Caco-2 (cell line): ENCODE measurements at regions not wholly inside any gene's neighbourhood (a gene's known extent, or its start where the extent isn't known, plus 50 kb on each side); places are given as distances from the start of the nearest gene placed in this dataset.

Source experiments
- BruUV-seq: library from RNA; stranded (reverse); fragments of 400-500 nt; replicated peaks from 2 replicates; lab custom pipeline; 2021; lab: Mats Ljungman, UMichigan
- CTCF ChIA-PET: fragments of 300-600 bp; sonication (Branson Sonifier 250); formaldehyde crosslinking; loops from one replicate; lab custom pipeline; 2022; ENCODE audit warnings: antibody characterized with exemption; lab: Charles Lee
- POLR2A ChIA-PET: fragments of 300-600 bp; sonication (Branson Sonifier 250); formaldehyde crosslinking; loops from one replicate; lab custom pipeline; 2022; ENCODE audit warnings: antibody characterized with exemption; lab: Charles Lee
- DNase-seq, 2 experiments: peaks; one replicate each; pipeline versions ENCODE4 v3.0.0 to v3.0.0-alpha.2; 2020 to 2022
- H3K27me3 ChIP-seq: replicated peaks from 2 replicates; pipeline ENCODE4 v1.6.0; 2011; ENCODE audit warnings: low read length; ENCODE audit not compliant: control insufficient read depth, insufficient read depth
- H3K36me3 ChIP-seq: 2 replicates; pipeline ENCODE4 v1.5.1; 2011; ENCODE audit warnings: low read length; ENCODE audit not compliant: control insufficient read depth, insufficient read depth
- H3K4me1 ChIP-seq: fragments of 250-450 bp; sonication (Bioruptor Pico); 2 replicates; pipeline ENCODE4 v1.5.1; 2020; ENCODE audit warnings: mild to moderate bottlenecking
- H3K4me3 ChIP-seq: 2 replicates; pipeline ENCODE4 v1.5.1; 2011; ENCODE audit warnings: low read depth, mild to moderate bottlenecking, control low read depth, low read length
- H3K9me3 ChIP-seq: fragments of 250-450 bp; sonication (Bioruptor Pico); 2 replicates; pipeline ENCODE4 v1.5.1; 2020; ENCODE audit warnings: mild to moderate bottlenecking, moderate library complexity
- H3K27ac Mint-ChIP-seq: one replicate; pipeline ENCODE4 v1.8.0; 2022; ENCODE audit warnings: mixed read lengths; ENCODE audit not compliant: unreplicated experiment
- H3K27me3 Mint-ChIP-seq: one replicate; pipeline ENCODE4 v1.8.0; 2022; ENCODE audit warnings: mixed read lengths; ENCODE audit not compliant: insufficient read depth, unreplicated experiment
- H3K36me3 Mint-ChIP-seq: one replicate; pipeline ENCODE4 v1.8.0; 2022; ENCODE audit warnings: mild to moderate bottlenecking, mixed read lengths; ENCODE audit not compliant: insufficient read depth, unreplicated experiment
- H3K4me1 Mint-ChIP-seq: one replicate; pipeline ENCODE4 v1.8.0; 2022; ENCODE audit warnings: low read depth, mixed read lengths; ENCODE audit not compliant: unreplicated experiment
- H3K4me3 Mint-ChIP-seq: one replicate; pipeline ENCODE4 v1.8.0; 2022; ENCODE audit warnings: mild to moderate bottlenecking, moderate library complexity, mixed read lengths; ENCODE audit not compliant: unreplicated experiment
- H3K9me3 Mint-ChIP-seq: one replicate; pipeline ENCODE4 v1.8.0; 2022; ENCODE audit warnings: mixed read lengths; ENCODE audit not compliant: unreplicated experiment
- intact Hi-C: fragments of 100-400 bp; cut with micrococcal nuclease; formaldehyde crosslinking; loops from one replicate; pipeline ENCODE4 v1.10.0; 2022; ENCODE audit not compliant: unreplicated experiment
- TF ChIP-seq, protein P1 (sequence below), 2 experiments: fragments of 200-600 bp in 1 of 2; IDR thresholded peaks; 1 replicate in 1 of 2; 2 replicates in 1 of 2; pipeline versions ENCODE4 v1.5.1 to v1.8.0; 2011 to 2022; ENCODE audit warnings: antibody characterized with exemption in 1 of 2, control low read depth in 1 of 2, inconsistent platforms in 1 of 2, low read depth in 1 of 2, low read length in 1 of 2, mild to moderate bottlenecking in 1 of 2, moderate library complexity in 1 of 2; ENCODE audit not compliant: insufficient read depth in 1 of 2, severe bottlenecking in 1 of 2, unreplicated experiment in 1 of 2

GRCh38 chr3:140809316-140809715 lies 131.5 kb downstream of the TRIM42 start:
- no TSS peak for BruUV-seq
- no peaks in the 10 kb centered on the region for H3K36me3 ChIP-seq
- no peak overlapping the region for H3K4me3 Mint-ChIP-seq
- CTCF ChIA-PET: no interaction called here
- POLR2A ChIA-PET: no interaction called here
- no peak for DNase-seq
- TF ChIP-seq, protein P1, sequence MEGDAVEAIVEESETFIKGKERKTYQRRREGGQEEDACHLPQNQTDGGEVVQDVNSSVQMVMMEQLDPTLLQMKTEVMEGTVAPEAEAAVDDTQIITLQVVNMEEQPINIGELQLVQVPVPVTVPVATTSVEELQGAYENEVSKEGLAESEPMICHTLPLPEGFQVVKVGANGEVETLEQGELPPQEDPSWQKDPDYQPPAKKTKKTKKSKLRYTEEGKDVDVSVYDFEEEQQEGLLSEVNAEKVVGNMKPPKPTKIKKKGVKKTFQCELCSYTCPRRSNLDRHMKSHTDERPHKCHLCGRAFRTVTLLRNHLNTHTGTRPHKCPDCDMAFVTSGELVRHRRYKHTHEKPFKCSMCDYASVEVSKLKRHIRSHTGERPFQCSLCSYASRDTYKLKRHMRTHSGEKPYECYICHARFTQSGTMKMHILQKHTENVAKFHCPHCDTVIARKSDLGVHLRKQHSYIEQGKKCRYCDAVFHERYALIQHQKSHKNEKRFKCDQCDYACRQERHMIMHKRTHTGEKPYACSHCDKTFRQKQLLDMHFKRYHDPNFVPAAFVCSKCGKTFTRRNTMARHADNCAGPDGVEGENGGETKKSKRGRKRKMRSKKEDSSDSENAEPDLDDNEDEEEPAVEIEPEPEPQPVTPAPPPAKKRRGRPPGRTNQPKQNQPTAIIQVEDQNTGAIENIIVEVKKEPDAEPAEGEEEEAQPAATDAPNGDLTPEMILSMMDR (IDR thresholded peaks at IDR 0.05; ENCODE audit: insufficient read depth in 1 of 2, low read depth in 1 of 2, low read length in 1 of 2, severe bottlenecking in 1 of 2, unreplicated experiment in 1 of 2): no peak
- no peaks in the 10 kb centered on the region for H3K4me1 ChIP-seq
- no peaks in the 10 kb centered on the region for H3K9me3 Mint-ChIP-seq
- H3K36me3 Mint-ChIP-seq: no peaks in the 10 kb centered on the region
- 0 out of 2 replicates have a peak, but pooled peaks cover 5% of the 10 kb centered on the region for H3K9me3 ChIP-seq
- intact Hi-C loops: no loop called here
- no peak overlapping the region for H3K27ac Mint-ChIP-seq
- H3K4me3 ChIP-seq: no peak overlapping the region
- no peaks in the 10 kb centered on the region for H3K4me1 Mint-ChIP-seq
- no peaks in the 10 kb centered on the region for H3K27me3 ChIP-seq
- H3K27me3 Mint-ChIP-seq: peaks cover 11% of the 10 kb centered on the region

DNA sequence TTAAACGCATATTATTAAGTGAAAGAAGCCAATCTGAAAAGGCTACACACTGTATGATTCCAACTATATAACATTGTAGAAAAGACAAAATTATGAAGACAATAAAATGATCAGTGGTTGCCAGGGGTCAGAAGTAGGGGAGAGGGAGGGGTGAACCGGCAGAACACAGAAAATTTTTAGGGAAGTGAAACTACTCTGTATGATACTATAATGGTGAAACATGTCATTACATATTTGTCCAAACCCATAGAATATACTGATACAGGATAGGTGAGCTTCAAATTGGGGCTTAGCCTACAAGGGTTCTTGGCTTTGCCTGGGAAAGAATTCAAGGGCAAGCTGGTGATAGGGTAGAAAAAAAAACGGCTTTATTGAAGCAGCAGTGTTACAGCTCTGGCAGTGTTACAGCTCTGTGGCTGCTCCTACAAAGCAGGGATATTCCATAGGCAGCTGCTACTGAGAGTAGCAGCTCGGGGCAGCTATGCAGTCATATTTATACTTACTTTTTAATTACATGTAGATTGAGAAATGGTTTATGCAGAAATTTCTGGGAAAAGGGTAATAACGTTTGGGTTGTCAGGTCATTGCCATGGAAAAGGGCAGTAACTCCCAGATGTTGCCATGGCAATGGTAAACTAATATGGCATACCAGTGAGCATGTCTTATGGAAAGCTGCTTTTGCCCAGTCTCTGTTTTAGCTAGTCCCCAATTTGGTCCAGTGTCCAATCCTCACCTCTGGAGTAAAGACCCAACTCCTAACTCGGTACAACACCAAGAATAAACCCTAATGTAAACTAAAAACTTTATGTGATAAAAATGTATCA lies 125.1 kb upstream of the SLC25A36 start:
- CTCF ChIA-PET: no interaction called here
- Mint-ChIP-seq H3K27ac (no peak overlapping the region), H3K9me3 (no peaks in the 10 kb centered on the region), H3K36me3 (no peaks in the 10 kb centered on the region), H3K4me3 (no peak overlapping the region), H3K27me3 (no peaks in the 10 kb centered on the region), H3K4me1 (no peaks in the 10 kb centered on the region)
- no peaks in the 10 kb centered on the region for H3K36me3 ChIP-seq
- DNase-seq: no peak
- BruUV-seq: no TSS peak
- POLR2A ChIA-PET: no interaction called here
- intact Hi-C loops: no loop called here
- no peak overlapping the region for H3K4me3 ChIP-seq
- no peaks in the 10 kb centered on the region for H3K4me1 ChIP-seq
- TF ChIP-seq, protein P1 (IDR thresholded peaks at IDR 0.05; ENCODE audit: insufficient read depth in 1 of 2, low read depth in 1 of 2, low read length in 1 of 2, severe bottlenecking in 1 of 2, unreplicated experiment in 1 of 2): no peak
- H3K27me3 ChIP-seq: no peaks in the 10 kb centered on the region
- H3K9me3 ChIP-seq: 0 out of 2 replicates have a peak, but pooled peaks cover 5% of the 10 kb centered on the region

- no peaks in the 10 kb centered on the region for H3K9me3 Mint-ChIP-seq
- H3K27me3 ChIP-seq: no peaks in the 10 kb centered on the region
- H3K9me3 ChIP-seq: no peaks in the 10 kb centered on the region
- intact Hi-C loops: no loop called here
- no peaks in the 10 kb centered on the region for H3K4me1 Mint-ChIP-seq
- H3K36me3 Mint-ChIP-seq: no peaks in the 10 kb centered on the region
- no peak overlapping the region for H3K4me3 ChIP-seq
- no peaks in the 10 kb centered on the region for H3K36me3 ChIP-seq
- H3K27ac Mint-ChIP-seq: no peak overlapping the region
- ChIA-PET CTCF (interaction anchor here (0.7 kb wide), 1 partner anchor 189 kb away, joined by 3 read pairs; no protein-coding TSS in a partner anchor), POLR2A (no interaction called here)
- DNase-seq: no peak
- no peak overlapping the region for H3K4me3 Mint-ChIP-seq
- TF ChIP-seq, protein P1 (IDR thresholded peaks at IDR 0.05; ENCODE audit: insufficient read depth in 1 of 2, low read depth in 1 of 2, low read length in 1 of 2, severe bottlenecking in 1 of 2, unreplicated experiment in 1 of 2): no peak
- no TSS peak for BruUV-seq
- H3K27me3 Mint-ChIP-seq: no peaks in the 10 kb centered on the region
- no peaks in the 10 kb centered on the region for H3K4me1 ChIP-seq
Measured at GRCh38 chr3:140821493-140821892, 120.1 kb upstream of the SLC25A36 start.
